Calu3 (cell line): ENCODE measurements at regions not wholly inside any gene's neighbourhood (a gene's known extent, or its start where the extent isn't known, plus 50 kb on each side); places are given as distances from the start of the nearest gene placed in this dataset.

Experiments used
- BruUV-seq: library from RNA; stranded (reverse); fragments of 400-500 nt; replicated peaks from 2 replicates; lab custom pipeline; 2021; lab: Mats Ljungman, UMichigan
- CTCF ChIA-PET: fragments of 300-600 bp; sonication (Branson Sonifier 250); formaldehyde crosslinking; loops from one replicate; lab custom pipeline; 2022; ENCODE audit warnings: antibody characterized with exemption; lab: Charles Lee
- DNase-seq: peaks from one replicate; pipeline ENCODE4 v3.0.0; 2022
- H3K27ac Mint-ChIP-seq: one replicate; pipeline ENCODE4 v1.8.0; 2022; ENCODE audit warnings: mixed read lengths; ENCODE audit not compliant: unreplicated experiment
- H3K27me3 Mint-ChIP-seq: one replicate; pipeline ENCODE4 v1.8.0; 2022; ENCODE audit warnings: mixed read lengths; ENCODE audit not compliant: unreplicated experiment
- H3K36me3 Mint-ChIP-seq: one replicate; pipeline ENCODE4 v1.8.0; 2022; ENCODE audit warnings: mild to moderate bottlenecking, moderate library complexity, mixed read lengths; ENCODE audit not compliant: insufficient read depth, unreplicated experiment
- H3K4me1 Mint-ChIP-seq: one replicate; pipeline ENCODE4 v1.8.0; 2022; ENCODE audit warnings: mild to moderate bottlenecking, low read depth, mixed read lengths; ENCODE audit not compliant: unreplicated experiment
- H3K4me3 Mint-ChIP-seq: one replicate; pipeline ENCODE4 v1.8.0; 2022; ENCODE audit warnings: mild to moderate bottlenecking, low read depth, moderate library complexity, mixed read lengths; ENCODE audit not compliant: unreplicated experiment
- H3K9me3 Mint-ChIP-seq: one replicate; pipeline ENCODE4 v1.8.0; 2022; ENCODE audit warnings: low read depth, mixed read lengths; ENCODE audit not compliant: unreplicated experiment
- intact Hi-C: fragments of 100-400 bp; cut with micrococcal nuclease; formaldehyde crosslinking; loops from one replicate; pipeline ENCODE4 v1.10.0; 2022; ENCODE audit not compliant: unreplicated experiment
- TF ChIP-seq, protein P1 (sequence below): fragments of 200-600 bp; IDR thresholded peaks from one replicate; pipeline ENCODE4 v1.8.0; 2022; ENCODE audit warnings: antibody characterized with exemption; ENCODE audit not compliant: unreplicated experiment

DNA sequence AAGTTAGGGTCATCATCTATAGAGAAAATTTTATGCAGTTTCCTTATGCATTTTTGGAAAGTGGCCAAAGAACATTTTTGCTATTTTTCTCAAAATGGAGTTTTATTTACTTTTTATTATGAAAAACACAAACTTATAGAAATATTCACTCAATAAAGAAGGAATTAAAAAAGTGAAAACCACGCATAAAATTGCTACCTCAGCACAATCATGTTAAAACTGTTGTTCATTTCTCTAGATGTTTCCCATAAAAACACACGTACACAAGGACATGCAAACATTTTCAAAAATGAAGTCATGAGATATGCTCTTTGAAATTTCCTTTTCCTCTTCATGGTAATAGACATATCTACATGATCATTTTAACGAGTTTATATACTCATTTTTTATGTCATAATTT is 536.8 kb upstream of the MAGEB18 start:
- H3K9me3 Mint-ChIP-seq: peaks cover 3% of the 10 kb centered on the region
- intact Hi-C loops: no loop called here
- no peak for DNase-seq
- H3K27me3 Mint-ChIP-seq: no peaks in the 10 kb centered on the region
- no peaks in the 10 kb centered on the region for H3K4me1 Mint-ChIP-seq
- H3K4me3 Mint-ChIP-seq: no peak overlapping the region
- H3K36me3 Mint-ChIP-seq: no peaks in the 10 kb centered on the region
- CTCF ChIA-PET: no interaction called here
- BruUV-seq: no TSS peak
- H3K27ac Mint-ChIP-seq: no peak overlapping the region
- TF ChIP-seq, protein P1, sequence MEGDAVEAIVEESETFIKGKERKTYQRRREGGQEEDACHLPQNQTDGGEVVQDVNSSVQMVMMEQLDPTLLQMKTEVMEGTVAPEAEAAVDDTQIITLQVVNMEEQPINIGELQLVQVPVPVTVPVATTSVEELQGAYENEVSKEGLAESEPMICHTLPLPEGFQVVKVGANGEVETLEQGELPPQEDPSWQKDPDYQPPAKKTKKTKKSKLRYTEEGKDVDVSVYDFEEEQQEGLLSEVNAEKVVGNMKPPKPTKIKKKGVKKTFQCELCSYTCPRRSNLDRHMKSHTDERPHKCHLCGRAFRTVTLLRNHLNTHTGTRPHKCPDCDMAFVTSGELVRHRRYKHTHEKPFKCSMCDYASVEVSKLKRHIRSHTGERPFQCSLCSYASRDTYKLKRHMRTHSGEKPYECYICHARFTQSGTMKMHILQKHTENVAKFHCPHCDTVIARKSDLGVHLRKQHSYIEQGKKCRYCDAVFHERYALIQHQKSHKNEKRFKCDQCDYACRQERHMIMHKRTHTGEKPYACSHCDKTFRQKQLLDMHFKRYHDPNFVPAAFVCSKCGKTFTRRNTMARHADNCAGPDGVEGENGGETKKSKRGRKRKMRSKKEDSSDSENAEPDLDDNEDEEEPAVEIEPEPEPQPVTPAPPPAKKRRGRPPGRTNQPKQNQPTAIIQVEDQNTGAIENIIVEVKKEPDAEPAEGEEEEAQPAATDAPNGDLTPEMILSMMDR: no peak

DNA sequence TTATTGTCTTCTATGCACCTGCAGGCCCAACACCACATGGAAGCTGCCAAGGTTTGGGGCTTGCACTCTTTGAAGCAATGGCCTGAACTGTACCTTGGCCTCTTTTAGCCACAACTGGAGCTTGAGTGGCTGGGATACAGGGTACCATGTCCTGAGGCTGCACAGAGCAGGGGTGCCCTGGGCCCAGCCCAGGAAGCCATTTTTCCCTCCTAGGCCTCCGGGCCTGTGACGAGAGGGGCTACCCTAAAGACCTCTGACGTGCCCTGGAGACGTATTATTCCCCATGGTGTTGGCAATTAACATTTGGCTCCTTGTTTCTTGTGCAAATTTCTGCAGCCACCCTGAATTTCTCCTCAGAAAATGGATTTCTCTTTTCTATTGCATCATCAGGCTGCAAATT is 519.9 kb upstream of the MAGEB18 start:
- CTCF ChIA-PET: no interaction called here
- no peaks in the 10 kb centered on the region for H3K27me3 Mint-ChIP-seq
- H3K9me3 Mint-ChIP-seq: peaks cover 2% of the 10 kb centered on the region
- no peaks in the 10 kb centered on the region for H3K36me3 Mint-ChIP-seq
- no TSS peak for BruUV-seq
- no peaks in the 10 kb centered on the region for H3K4me1 Mint-ChIP-seq
- H3K4me3 Mint-ChIP-seq: no peak overlapping the region
- H3K27ac Mint-ChIP-seq: no peak overlapping the region
- intact Hi-C loops: no loop called here
- no peak for DNase-seq
- TF ChIP-seq, protein P1: no peak

DNA sequence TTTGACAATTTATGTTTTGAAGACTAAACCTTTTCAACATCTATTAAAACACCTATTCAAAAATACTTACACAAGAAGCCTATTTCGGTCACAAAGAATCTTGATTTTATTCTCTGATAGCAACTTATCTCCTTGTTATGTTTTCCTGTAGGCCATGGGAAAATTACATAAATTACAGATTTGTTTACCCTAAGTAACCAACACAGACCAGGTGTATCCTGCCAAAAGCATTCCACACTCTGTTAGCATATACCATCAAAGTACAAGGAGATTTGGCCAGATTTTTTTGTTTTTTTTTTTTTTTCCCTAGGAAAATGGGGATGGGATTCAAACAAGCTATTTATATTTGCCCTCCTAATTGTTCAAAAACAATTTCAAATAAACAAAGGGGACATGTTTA is 497.9 kb upstream of the MAGEB18 start:
- intact Hi-C loops: no loop called here
- CTCF ChIA-PET: no interaction called here

DNA sequence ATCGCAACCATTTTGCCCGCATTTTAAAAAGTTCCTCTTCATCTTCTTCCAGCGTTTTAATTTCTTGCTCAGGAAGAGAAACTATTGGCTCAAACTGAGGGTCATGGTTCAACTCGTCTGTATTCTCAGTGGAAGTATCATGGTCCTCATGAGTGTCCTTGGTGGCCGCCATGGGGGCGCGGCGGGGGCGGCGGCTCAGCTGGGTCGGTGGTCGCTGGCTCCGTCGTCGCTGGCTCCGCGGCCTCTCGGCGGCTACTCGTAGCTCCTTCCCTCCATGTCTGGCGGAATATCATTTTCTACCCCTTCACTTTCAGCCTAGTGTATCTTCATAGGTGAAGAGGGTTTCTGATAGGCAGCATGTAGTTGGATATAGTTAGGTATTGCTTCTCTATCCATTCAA is 492.0 kb upstream of the MAGEB18 start:
- DNase-seq: no peak
- Mint-ChIP-seq H3K4me1 (no peaks in the 10 kb centered on the region), H3K27me3 (no peaks in the 10 kb centered on the region), H3K9me3 (peaks cover 13% of the 10 kb centered on the region), H3K4me3 (no peak overlapping the region), H3K27ac (no peak overlapping the region), H3K36me3 (no peaks in the 10 kb centered on the region)
- CTCF ChIA-PET: no interaction called here
- BruUV-seq: no TSS peak
- intact Hi-C loops: no loop called here
- TF ChIP-seq, protein P1: no peak

More for the DNA sequence above, 497.9 kb upstream of the MAGEB18 start:
- TF ChIP-seq, protein P1: no peak
- DNase-seq: no peak
- Mint-ChIP-seq H3K4me1 (no peaks in the 10 kb centered on the region), H3K27me3 (no peaks in the 10 kb centered on the region), H3K27ac (no peak overlapping the region), H3K4me3 (no peak overlapping the region), H3K36me3 (no peaks in the 10 kb centered on the region), H3K9me3 (peaks cover 3% of the 10 kb centered on the region)
- BruUV-seq: no TSS peak
